ENCODE measurements at regions not wholly inside any gene's neighbourhood (a gene's known extent, or its start where the extent isn't known, plus 50 kb on each side); places are given as distances from the start of the nearest gene placed in this dataset.

DNA sequence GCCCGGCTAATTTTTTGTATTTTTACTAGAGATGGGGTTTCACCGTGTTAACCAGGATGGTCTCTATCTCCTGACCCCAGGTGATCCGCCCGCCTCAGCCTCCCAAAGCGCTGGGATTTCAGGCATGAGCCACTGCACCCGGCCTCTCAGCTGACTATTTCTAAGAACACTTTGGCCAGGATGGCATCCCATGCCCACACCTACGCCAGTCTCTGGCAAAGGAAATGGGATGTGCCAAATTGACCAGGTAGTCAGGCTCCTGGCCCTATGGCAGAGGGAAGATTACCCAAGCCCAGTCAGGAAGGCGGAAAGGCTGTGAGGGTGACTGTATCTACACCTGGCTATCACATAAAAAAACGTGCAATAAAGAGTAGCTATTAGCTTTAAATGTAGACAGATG lies 94.1 kb upstream of the DUSP5 start:
- TF ChIP-seq, protein P1, sequence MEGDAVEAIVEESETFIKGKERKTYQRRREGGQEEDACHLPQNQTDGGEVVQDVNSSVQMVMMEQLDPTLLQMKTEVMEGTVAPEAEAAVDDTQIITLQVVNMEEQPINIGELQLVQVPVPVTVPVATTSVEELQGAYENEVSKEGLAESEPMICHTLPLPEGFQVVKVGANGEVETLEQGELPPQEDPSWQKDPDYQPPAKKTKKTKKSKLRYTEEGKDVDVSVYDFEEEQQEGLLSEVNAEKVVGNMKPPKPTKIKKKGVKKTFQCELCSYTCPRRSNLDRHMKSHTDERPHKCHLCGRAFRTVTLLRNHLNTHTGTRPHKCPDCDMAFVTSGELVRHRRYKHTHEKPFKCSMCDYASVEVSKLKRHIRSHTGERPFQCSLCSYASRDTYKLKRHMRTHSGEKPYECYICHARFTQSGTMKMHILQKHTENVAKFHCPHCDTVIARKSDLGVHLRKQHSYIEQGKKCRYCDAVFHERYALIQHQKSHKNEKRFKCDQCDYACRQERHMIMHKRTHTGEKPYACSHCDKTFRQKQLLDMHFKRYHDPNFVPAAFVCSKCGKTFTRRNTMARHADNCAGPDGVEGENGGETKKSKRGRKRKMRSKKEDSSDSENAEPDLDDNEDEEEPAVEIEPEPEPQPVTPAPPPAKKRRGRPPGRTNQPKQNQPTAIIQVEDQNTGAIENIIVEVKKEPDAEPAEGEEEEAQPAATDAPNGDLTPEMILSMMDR (IDR thresholded peaks at IDR 0.05; ENCODE audit: control extremely low read depth, extremely low read depth): no peak

DNA sequence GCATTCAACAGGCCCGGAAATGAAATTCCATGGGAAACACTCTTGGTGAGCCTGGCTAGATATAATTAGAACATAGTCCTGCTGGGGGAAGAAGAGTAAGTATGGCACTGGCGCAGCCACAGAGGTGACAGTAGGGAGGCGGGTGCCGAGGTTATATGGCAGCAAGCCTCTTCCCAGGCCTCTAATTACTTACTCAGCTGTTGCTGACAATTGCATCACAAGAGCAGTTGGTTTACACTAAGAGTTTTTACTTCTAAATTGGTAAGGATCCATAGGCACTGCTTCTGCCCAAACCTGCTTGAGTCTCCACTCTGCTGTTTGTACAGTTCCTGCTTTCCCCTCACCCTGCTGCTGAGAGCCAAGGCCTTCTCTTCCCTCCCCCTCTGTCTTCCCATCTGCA lies 93.3 kb upstream of the DUSP5 start:
- Histone ChIP-seq H3K9me3 (ENCODE audit: control insufficient read depth in 4 of 4, insufficient read depth in 3 of 4, low read length in 3 of 4) (no peaks in the 10 kb centered on the region), H3K4me1 (ENCODE audit: control insufficient read depth in 5 of 5, insufficient read depth in 5 of 5, low read length in 5 of 5) (peaks cover 0 to 8% (median 0%) of the 10 kb centered on the region in 5 donors), H3K4me3 (no peak overlapping the region), H3K9ac (ENCODE audit: insufficient read depth in 1 of 2, low read length in 2 of 2) (no peak overlapping the region), H3K36me3 (ENCODE audit: control insufficient read depth in 4 of 4, insufficient read depth in 4 of 4, low read length in 4 of 4) (no peaks in the 10 kb centered on the region), H3K27me3 (ENCODE audit: control insufficient read depth in 3 of 3, insufficient read depth in 3 of 3, low read length in 2 of 3) (peaks cover 0 to 2% (median 0%) of the 10 kb centered on the region in 3 donors), H3K27ac (ENCODE audit: low read depth in 1 of 2, low read length in 1 of 2) (no peak overlapping the region)
- WGBS, 2 donors: 71 to 78% methylated on average over 4 of the region's 4 CpGs
- TF ChIP-seq, protein P1 (IDR thresholded peaks at IDR 0.05; ENCODE audit: control extremely low read depth, extremely low read depth): no peak
- ATAC-seq (ENCODE audit: insufficient read depth, low FRiP score) (no peak), DNase-seq (no peak)

More for the DNA sequence above, 94.1 kb upstream of the DUSP5 start:
- WGBS, 2 donors: 92 to 97% methylated on average over 9 of the region's 9 CpGs
- DNase-seq (no peak), ATAC-seq (ENCODE audit: insufficient read depth, low FRiP score) (no peak)
- no peak overlapping the region for H3K27ac ChIP-seq (ENCODE audit: low read depth in 1 of 2, low read length in 1 of 2)
- peaks cover 0 to 2% (median 0%) of the 10 kb centered on the region in 3 donors for H3K27me3 ChIP-seq (ENCODE audit: control insufficient read depth in 3 of 3, insufficient read depth in 3 of 3, low read length in 2 of 3)
- H3K36me3 ChIP-seq (ENCODE audit: control insufficient read depth in 4 of 4, insufficient read depth in 4 of 4, low read length in 4 of 4): no peaks in the 10 kb centered on the region
- no peaks in the 10 kb centered on the region for H3K9me3 ChIP-seq (ENCODE audit: control insufficient read depth in 4 of 4, insufficient read depth in 3 of 4, low read length in 3 of 4)
- H3K4me3 ChIP-seq: no peak overlapping the region
- H3K9ac ChIP-seq (ENCODE audit: insufficient read depth in 1 of 2, low read length in 2 of 2): no peak overlapping the region
- H3K4me1 ChIP-seq (ENCODE audit: control insufficient read depth in 5 of 5, insufficient read depth in 5 of 5, low read length in 5 of 5): peaks cover 0 to 8% (median 0%) of the 10 kb centered on the region in 5 donors

DNA sequence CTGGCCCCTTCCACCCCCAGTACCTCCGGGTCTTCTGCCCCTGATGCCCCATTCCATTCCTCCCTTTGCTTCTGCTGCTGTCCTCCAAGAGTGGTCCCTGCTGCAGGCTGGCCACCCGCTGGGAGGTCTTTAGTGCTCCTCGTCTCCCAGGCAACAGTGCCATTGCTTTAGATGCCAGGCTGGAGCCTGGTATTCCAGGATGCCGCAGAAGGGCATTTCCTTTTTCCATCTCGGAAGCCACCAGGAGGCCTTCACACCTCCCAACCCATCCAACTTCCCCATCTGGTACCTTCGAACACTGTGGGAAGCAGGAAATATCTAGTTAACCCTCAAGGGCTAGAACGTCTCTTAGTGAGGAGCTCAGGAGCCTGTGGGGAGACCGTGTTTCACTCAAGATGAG lies 92.9 kb upstream of the DUSP5 start:
- H3K36me3 ChIP-seq (ENCODE audit: control insufficient read depth in 4 of 4, insufficient read depth in 4 of 4, low read length in 4 of 4): no peaks in the 10 kb centered on the region

More for the DNA sequence above, 92.9 kb upstream of the DUSP5 start:
- Histone ChIP-seq H3K4me3 (no peak overlapping the region), H3K27me3 (ENCODE audit: control insufficient read depth in 3 of 3, insufficient read depth in 3 of 3, low read length in 2 of 3) (peaks cover 0 to 2% (median 0%) of the 10 kb centered on the region in 3 donors), H3K9me3 (ENCODE audit: control insufficient read depth in 4 of 4, insufficient read depth in 3 of 4, low read length in 3 of 4) (no peaks in the 10 kb centered on the region), H3K27ac (ENCODE audit: low read depth in 1 of 2, low read length in 1 of 2) (no peak overlapping the region), H3K9ac (ENCODE audit: insufficient read depth in 1 of 2, low read length in 2 of 2) (no peak overlapping the region), H3K4me1 (ENCODE audit: control insufficient read depth in 5 of 5, insufficient read depth in 5 of 5, low read length in 5 of 5) (peaks cover 0 to 6% (median 0%) of the 10 kb centered on the region in 5 donors)
- DNase-seq (no peak), ATAC-seq (ENCODE audit: insufficient read depth, low FRiP score) (no peak)
- TF ChIP-seq, protein P1 (IDR thresholded peaks at IDR 0.05; ENCODE audit: control extremely low read depth, extremely low read depth): no peak
- 66 to 80% methylated on average over 8 of the region's 8 CpGs for WGBS, 2 donors
